ENCODE measurements at regions not wholly inside any gene's neighbourhood (a gene's known extent, or its start where the extent isn't known, plus 50 kb on each side); places are given as distances from the start of the nearest gene placed in this dataset.

DNA sequence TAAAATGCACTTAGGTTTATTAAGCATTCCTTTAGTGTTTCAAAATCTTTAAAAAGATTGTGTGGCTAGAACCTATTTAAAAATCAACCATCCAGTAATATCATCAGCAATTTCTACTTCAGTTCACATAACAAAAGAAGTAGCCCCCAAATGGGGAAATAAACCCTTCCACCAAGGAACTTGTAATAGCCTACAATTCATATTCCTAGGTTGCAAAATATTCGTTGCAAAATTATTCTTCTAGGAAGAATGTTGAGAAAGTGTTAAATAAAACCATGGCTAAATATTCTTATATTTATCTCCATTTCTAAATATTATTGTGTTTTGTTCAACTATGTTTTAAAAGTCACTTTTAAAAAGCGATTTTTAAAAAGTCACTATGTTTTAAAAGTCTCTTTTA is 177.9 kb upstream of the PRLR start:
- no peaks in the 10 kb centered on the region for H3K27me3 ChIP-seq
- H3K27ac ChIP-seq, result no peak overlapping the region
- no peaks in the 10 kb centered on the region for H3K36me3 ChIP-seq
- TF ChIP-seq, protein P1, sequence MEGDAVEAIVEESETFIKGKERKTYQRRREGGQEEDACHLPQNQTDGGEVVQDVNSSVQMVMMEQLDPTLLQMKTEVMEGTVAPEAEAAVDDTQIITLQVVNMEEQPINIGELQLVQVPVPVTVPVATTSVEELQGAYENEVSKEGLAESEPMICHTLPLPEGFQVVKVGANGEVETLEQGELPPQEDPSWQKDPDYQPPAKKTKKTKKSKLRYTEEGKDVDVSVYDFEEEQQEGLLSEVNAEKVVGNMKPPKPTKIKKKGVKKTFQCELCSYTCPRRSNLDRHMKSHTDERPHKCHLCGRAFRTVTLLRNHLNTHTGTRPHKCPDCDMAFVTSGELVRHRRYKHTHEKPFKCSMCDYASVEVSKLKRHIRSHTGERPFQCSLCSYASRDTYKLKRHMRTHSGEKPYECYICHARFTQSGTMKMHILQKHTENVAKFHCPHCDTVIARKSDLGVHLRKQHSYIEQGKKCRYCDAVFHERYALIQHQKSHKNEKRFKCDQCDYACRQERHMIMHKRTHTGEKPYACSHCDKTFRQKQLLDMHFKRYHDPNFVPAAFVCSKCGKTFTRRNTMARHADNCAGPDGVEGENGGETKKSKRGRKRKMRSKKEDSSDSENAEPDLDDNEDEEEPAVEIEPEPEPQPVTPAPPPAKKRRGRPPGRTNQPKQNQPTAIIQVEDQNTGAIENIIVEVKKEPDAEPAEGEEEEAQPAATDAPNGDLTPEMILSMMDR (IDR thresholded peaks at IDR 0.05), result no peak
- FAIRE-seq (no peak), DNase-seq (no peak), ATAC-seq (no peak)
- no peaks in the 10 kb centered on the region for H3K4me1 ChIP-seq
- H3K9me3 ChIP-seq, result no peaks in the 10 kb centered on the region
- H3K4me3 ChIP-seq, result no peak overlapping the region
- 75 to 84% methylated on average over 2 of the region's 2 CpGs for WGBS, 2 donors
- intact Hi-C loops (cut with DNase I), result no loop called here

DNA sequence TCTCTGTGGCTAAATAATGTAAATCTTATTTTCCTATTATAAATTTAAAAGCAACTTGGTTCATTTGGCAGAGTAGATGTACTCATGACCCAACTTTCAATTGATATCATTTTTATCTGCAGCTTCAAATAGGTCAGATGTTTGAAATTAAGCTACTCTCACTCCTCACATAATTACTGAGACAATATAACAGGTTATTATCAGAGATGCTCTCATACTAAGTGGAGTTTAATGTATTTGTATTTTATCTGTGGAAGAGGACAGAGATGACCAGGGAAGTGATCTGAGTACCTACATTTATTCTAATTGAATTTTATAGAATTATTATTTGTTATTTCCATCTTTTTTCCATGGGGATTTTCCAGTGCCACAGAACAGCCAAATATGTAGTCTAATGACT is 177.4 kb upstream of the PRLR start:
- H3K36me3 ChIP-seq, result no peaks in the 10 kb centered on the region
- no peak overlapping the region for H3K4me3 ChIP-seq
- intact Hi-C loops (cut with DNase I), result no loop called here
- TF ChIP-seq, protein P1 (IDR thresholded peaks at IDR 0.05), result no peak
- no peaks in the 10 kb centered on the region for H3K4me1 ChIP-seq
- no peak for FAIRE-seq
- no peak for DNase-seq
- H3K27ac ChIP-seq, result no peak overlapping the region
- H3K27me3 ChIP-seq, result no peaks in the 10 kb centered on the region
- H3K9me3 ChIP-seq, result no peaks in the 10 kb centered on the region
- ATAC-seq, result no peak

DNA sequence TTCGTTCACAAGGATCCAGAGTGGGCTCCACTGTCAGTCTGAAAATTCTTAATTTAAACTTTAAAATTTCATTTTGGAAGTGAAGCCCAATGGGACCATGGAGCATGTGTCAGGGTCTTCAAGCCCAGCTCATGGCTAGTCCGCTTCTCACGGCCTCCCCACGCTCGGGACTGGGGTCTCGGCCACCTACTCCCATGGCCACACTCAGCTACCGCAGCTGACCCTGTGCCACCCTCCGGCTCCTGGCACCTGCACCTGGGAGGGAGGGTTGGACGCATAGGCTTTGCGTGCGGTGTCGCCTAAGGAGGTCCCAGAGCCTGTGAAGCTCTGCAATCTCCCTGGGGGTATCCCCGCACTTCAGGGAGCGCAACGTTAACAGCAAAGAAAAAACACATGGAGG is 175.7 kb upstream of the PRLR start:
- TF ChIP-seq, protein P1 (IDR thresholded peaks at IDR 0.05), result no peak
- DNase-seq, result peak in 1 of 6 donors; percentile 34
- no peak overlapping the region for H3K4me3 ChIP-seq
- ATAC-seq, result no peak
- no peaks in the 10 kb centered on the region for H3K4me1 ChIP-seq
- FAIRE-seq, result no peak
- H3K27me3 ChIP-seq, result no peaks in the 10 kb centered on the region
- no peaks in the 10 kb centered on the region for H3K36me3 ChIP-seq
- WGBS, 2 donors, result 93 to 97% methylated on average over 15 of the region's 15 CpGs
- intact Hi-C loops (cut with DNase I), result no loop called here
- no peak overlapping the region for H3K27ac ChIP-seq
- no peaks in the 10 kb centered on the region for H3K9me3 ChIP-seq

GRCh38 chr5:35404701-35405100 is 174.4 kb upstream of the PRLR start:
- Histone ChIP-seq H3K27me3 (no peaks in the 10 kb centered on the region), H3K4me3 (no peak overlapping the region), H3K4me1 (no peaks in the 10 kb centered on the region), H3K36me3 (no peaks in the 10 kb centered on the region), H3K27ac (no peak overlapping the region), H3K9me3 (no peaks in the 10 kb centered on the region)
- no peak for DNase-seq
- WGBS, 2 donors, result 91 to 92% methylated on average over 9 of the region's 9 CpGs
- TF ChIP-seq, protein P1 (IDR thresholded peaks at IDR 0.05), result no peak
- intact Hi-C loops (cut with DNase I), result no loop called here
- no peak for ATAC-seq
- FAIRE-seq, result no peak

- DNase-seq, result no peak
- TF ChIP-seq, protein P1 (IDR thresholded peaks at IDR 0.05), result no peak
- no peak for FAIRE-seq
- no peaks in the 10 kb centered on the region for H3K9me3 ChIP-seq
- H3K27me3 ChIP-seq, result no peaks in the 10 kb centered on the region
- no peak overlapping the region for H3K27ac ChIP-seq
- no peak overlapping the region for H3K4me3 ChIP-seq
- intact Hi-C loops (cut with DNase I), result no loop called here
- no peaks in the 10 kb centered on the region for H3K4me1 ChIP-seq
- H3K36me3 ChIP-seq, result no peaks in the 10 kb centered on the region
- WGBS, 2 donors, result 87 to 92% methylated on average over 4 of the region's 4 CpGs
- no peak for ATAC-seq
These were observed 163.6 kb upstream of the PRLR start for GRCh38 chr5:35393901-35394300.
